ENCODE measurements at regions not wholly inside any gene's neighbourhood (a gene's known extent, or its start where the extent isn't known, plus 50 kb on each side); places are given as distances from the start of the nearest gene placed in this dataset.

DNA sequence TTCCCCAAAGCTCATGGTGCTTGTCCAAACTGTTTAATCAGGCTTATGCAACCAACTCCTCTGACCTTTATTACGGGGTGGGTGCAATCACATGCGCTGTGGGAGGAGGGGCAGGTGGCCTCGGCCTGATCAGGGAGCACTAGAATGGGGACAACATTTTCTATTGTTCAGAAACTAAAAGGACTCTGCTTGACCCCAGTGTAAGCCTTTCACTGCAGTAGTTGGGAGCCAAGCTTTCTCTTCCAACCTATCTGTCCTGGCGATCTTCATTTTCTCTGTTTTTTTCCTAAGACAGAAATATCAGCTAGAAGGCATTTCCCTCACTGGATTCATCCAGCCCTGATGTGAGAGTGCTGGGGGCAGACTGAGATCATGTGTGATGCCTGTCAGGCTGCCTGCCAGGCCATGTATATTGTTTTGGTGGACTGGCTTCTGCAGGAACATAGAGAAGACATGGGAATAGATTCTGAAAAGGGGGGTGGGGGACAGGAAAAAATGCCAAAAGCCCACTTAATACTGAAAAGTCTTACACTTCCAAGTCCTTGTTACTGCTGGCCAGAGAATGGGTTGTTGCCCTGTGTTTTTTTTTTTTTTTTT, 627.0 kb upstream of the TBL1XR1 start (continued):
- TF ChIP-seq, protein P1, sequence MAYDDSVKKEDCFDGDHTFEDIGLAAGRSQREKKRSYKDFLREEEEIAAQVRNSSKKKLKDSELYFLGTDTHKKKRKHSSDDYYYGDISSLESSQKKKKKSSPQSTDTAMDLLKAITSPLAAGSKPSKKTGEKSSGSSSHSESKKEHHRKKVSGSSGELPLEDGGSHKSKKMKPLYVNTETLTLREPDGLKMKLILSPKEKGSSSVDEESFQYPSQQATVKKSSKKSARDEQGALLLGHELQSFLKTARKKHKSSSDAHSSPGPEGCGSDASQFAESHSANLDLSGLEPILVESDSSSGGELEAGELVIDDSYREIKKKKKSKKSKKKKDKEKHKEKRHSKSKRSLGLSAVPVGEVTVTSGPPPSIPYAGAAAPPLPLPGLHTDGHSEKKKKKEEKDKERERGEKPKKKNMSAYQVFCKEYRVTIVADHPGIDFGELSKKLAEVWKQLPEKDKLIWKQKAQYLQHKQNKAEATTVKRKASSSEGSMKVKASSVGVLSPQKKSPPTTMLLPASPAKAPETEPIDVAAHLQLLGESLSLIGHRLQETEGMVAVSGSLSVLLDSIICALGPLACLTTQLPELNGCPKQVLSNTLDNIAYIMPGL (CRISPR knock-in tag; IDR thresholded peaks at IDR 0.05; ENCODE audit: borderline replicate concordance in 1 of 2, low read depth in 1 of 2) = 0 out of 4 replicates have a peak, but pooled peaks of 1 of the 2 experiments have one; percentile 39
- TF ChIP-seq ZFP90 (CRISPR knock-in tag; IDR thresholded peaks at IDR 0.05; ENCODE audit: borderline replicate concordance) (no peak; the same call in 1 of the 2 replicates), ZNF143 (CRISPR knock-in tag; IDR thresholded peaks at IDR 0.05) (no peak), PTBP1 (IDR thresholded peaks at IDR 0.05; ENCODE audit: low read depth, low read length, poor library complexity, severe bottlenecking) (no peak), JUND (CRISPR knock-in tag; IDR thresholded peaks at IDR 0.05) (peak; percentile 80), JARID2 (CRISPR knock-in tag; IDR thresholded peaks at IDR 0.05; ENCODE audit: insufficient replicate concordance) (no peak), KMT2B (CRISPR knock-in tag; IDR thresholded peaks at IDR 0.05) (no peak), CENPX (CRISPR knock-in tag; IDR thresholded peaks at IDR 0.05) (no peak), ZNF383 (CRISPR knock-in tag; IDR thresholded peaks at IDR 0.05; ENCODE audit: borderline replicate concordance) (no peak), HHEX (CRISPR knock-in tag; IDR thresholded peaks at IDR 0.05) (peak; percentile 74), ZMAT3 (CRISPR knock-in tag; conservative IDR thresholded peaks at IDR 0.05) (peak; percentile 78; the same call in 1 of the 2 replicates), ZNF660 (CRISPR knock-in tag; IDR thresholded peaks at IDR 0.05; ENCODE audit: borderline replicate concordance, low read depth) (no peak), HOXA7 (CRISPR knock-in tag; IDR thresholded peaks at IDR 0.05) (no peak)
- TF ChIP-seq, protein P2, sequence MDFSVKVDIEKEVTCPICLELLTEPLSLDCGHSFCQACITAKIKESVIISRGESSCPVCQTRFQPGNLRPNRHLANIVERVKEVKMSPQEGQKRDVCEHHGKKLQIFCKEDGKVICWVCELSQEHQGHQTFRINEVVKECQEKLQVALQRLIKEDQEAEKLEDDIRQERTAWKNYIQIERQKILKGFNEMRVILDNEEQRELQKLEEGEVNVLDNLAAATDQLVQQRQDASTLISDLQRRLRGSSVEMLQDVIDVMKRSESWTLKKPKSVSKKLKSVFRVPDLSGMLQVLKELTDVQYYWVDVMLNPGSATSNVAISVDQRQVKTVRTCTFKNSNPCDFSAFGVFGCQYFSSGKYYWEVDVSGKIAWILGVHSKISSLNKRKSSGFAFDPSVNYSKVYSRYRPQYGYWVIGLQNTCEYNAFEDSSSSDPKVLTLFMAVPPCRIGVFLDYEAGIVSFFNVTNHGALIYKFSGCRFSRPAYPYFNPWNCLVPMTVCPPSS (IDR thresholded peaks at IDR 0.05) = no peak
- TF ChIP-seq, protein P3, sequence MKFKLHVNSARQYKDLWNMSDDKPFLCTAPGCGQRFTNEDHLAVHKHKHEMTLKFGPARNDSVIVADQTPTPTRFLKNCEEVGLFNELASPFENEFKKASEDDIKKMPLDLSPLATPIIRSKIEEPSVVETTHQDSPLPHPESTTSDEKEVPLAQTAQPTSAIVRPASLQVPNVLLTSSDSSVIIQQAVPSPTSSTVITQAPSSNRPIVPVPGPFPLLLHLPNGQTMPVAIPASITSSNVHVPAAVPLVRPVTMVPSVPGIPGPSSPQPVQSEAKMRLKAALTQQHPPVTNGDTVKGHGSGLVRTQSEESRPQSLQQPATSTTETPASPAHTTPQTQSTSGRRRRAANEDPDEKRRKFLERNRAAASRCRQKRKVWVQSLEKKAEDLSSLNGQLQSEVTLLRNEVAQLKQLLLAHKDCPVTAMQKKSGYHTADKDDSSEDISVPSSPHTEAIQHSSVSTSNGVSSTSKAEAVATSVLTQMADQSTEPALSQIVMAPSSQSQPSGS (CRISPR knock-in tag; IDR thresholded peaks at IDR 0.05) = peak; percentile 89; the same call in 1 of the 2 replicates
- TF ChIP-seq, protein P4, sequence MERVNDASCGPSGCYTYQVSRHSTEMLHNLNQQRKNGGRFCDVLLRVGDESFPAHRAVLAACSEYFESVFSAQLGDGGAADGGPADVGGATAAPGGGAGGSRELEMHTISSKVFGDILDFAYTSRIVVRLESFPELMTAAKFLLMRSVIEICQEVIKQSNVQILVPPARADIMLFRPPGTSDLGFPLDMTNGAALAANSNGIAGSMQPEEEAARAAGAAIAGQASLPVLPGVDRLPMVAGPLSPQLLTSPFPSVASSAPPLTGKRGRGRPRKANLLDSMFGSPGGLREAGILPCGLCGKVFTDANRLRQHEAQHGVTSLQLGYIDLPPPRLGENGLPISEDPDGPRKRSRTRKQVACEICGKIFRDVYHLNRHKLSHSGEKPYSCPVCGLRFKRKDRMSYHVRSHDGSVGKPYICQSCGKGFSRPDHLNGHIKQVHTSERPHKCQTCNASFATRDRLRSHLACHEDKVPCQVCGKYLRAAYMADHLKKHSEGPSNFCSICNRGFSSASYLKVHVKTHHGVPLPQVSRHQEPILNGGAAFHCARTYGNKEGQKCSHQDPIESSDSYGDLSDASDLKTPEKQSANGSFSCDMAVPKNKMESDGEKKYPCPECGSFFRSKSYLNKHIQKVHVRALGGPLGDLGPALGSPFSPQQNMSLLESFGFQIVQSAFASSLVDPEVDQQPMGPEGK (CRISPR knock-in tag; IDR thresholded peaks at IDR 0.05) = peak; percentile 84
- TF ChIP-seq, protein P5, sequence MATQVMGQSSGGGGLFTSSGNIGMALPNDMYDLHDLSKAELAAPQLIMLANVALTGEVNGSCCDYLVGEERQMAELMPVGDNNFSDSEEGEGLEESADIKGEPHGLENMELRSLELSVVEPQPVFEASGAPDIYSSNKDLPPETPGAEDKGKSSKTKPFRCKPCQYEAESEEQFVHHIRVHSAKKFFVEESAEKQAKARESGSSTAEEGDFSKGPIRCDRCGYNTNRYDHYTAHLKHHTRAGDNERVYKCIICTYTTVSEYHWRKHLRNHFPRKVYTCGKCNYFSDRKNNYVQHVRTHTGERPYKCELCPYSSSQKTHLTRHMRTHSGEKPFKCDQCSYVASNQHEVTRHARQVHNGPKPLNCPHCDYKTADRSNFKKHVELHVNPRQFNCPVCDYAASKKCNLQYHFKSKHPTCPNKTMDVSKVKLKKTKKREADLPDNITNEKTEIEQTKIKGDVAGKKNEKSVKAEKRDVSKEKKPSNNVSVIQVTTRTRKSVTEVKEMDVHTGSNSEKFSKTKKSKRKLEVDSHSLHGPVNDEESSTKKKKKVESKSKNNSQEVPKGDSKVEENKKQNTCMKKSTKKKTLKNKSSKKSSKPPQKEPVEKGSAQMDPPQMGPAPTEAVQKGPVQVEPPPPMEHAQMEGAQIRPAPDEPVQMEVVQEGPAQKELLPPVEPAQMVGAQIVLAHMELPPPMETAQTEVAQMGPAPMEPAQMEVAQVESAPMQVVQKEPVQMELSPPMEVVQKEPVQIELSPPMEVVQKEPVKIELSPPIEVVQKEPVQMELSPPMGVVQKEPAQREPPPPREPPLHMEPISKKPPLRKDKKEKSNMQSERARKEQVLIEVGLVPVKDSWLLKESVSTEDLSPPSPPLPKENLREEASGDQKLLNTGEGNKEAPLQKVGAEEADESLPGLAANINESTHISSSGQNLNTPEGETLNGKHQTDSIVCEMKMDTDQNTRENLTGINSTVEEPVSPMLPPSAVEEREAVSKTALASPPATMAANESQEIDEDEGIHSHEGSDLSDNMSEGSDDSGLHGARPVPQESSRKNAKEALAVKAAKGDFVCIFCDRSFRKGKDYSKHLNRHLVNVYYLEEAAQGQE (IDR thresholded peaks at IDR 0.05; ENCODE audit: borderline replicate concordance in 1 of 2, low read depth in 1 of 2, low read length in 2 of 2) = no peak
- TF ChIP-seq, protein P6, sequence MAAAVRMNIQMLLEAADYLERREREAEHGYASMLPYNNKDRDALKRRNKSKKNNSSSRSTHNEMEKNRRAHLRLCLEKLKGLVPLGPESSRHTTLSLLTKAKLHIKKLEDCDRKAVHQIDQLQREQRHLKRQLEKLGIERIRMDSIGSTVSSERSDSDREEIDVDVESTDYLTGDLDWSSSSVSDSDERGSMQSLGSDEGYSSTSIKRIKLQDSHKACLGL (CRISPR knock-in tag; IDR thresholded peaks at IDR 0.05) = no peak
